Erythroblast (primary cell): ENCODE measurements at regions not wholly inside any gene's neighbourhood (a gene's known extent, or its start where the extent isn't known, plus 50 kb on each side); places are given as distances from the start of the nearest gene placed in this dataset.

Experiments
- GATA1 ChIP-seq: IDR thresholded peaks from 2 replicates; pipeline ENCODE4 v1.6.1; 2011; ENCODE audit warnings: low read depth, mild to moderate bottlenecking, control low read depth, low read length, moderate library complexity
- POLR2A ChIP-seq: IDR thresholded peaks from 2 replicates; pipeline ENCODE4 v1.6.1; 2011; ENCODE audit warnings: mild to moderate bottlenecking, low read length

DNA sequence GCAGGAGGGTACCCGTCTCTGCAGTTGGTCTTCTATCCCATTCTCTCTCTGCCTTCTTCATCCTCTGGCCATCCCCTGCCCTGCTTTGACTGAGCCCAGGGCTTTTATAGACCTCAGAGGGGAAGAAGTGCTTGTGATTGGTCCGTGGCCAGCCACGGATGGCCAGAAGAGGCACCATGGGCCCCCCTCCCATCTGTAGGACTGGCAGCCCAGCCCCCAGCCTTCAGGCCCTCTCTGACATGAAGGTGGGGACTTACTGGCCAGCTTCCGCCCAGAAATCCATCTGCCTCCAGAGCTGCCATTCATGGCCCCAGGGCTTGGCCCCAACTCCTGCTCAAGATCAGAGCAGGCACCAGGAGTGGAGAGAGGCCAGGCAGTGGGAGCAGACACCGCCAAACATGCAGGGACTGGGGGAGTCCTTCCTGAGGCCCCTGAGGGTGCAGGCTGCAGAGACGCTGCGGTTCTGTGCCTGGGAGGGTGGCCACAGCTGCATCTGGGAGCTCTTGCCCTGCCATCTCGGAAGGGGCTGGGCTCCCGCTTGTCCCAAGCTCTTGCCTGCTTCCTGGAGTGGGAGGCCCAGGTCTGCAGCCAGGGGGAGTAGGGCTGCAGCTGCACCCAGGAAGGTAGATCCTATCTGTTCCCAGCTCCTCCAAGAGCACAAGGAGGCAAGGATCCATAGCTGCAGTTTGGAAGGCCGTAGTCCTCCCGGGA lies 698.6 kb upstream of the B3GALT2 start:
- TF ChIP-seq POLR2A: no peak
- no peak for TF ChIP-seq GATA1
